GM18861 (cell line): ENCODE measurements at regions not wholly inside any gene's neighbourhood (a gene's known extent, or its start where the extent isn't known, plus 50 kb on each side); places are given as distances from the start of the nearest gene placed in this dataset.

Experiments
- ATAC-seq: cut with Tn5 transposase; IDR thresholded peaks from one replicate; pipeline ENCODE4 v1.9.1; 2021; ENCODE audit not compliant: unreplicated experiment

GRCh38 chr12:107539196-107539939, 146.2 kb upstream of the PWP1 start:
- no peak for ATAC-seq

DNA sequence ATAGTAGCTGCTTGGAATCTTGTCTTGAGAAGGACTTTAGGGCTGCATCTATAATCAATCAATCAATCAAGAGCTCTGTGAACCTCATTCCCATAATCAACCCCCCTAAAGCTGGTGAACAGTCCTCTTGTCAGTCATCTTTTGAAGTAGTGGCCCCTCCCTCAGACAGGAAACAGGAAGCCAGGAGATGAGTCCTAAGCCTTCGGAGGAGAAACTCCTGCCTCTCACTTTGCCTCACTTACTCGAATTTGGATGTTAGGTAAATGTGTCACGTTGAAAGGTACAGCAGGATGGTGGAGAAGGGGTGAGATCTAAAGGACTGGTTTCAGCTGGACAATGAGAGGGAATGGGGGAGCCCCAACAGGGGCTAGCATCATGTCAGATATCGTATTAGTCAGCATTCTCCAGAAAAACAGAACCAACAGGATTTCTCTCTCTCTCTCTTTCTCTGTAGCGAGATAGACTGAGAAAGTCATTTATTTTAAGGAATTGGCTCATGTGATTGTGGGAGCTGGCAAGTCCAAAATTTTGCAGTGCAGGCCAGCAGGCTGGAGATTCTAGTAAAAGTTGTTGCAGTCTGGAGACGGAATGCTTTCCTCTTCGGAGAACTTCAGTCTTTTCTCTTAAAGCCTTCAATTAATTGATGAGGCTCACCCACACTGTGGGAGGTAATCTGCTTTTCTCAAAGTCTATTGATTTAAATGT, 144.4 kb upstream of the PWP1 start:
- no peak for ATAC-seq

DNA sequence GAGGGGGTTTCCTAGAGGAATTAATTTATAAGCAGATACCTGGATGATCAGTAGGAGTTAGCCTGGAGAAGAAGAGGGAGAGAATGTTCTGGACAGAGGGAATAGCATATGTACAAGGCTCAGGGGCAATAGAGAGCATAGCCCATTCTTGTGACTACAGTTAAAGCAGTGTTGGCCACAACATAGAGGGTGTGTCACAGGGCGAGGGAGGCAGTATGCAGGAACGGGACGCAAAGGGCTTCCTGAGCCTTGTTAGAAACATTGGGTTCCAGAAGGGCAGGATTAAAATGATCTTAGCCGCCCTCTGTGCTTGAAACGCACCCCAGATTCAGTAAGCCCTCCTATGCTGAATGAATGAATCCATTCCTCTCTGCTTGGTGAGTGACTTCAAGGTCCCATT, 142.2 kb upstream of the PWP1 start:
- no peak for ATAC-seq

DNA sequence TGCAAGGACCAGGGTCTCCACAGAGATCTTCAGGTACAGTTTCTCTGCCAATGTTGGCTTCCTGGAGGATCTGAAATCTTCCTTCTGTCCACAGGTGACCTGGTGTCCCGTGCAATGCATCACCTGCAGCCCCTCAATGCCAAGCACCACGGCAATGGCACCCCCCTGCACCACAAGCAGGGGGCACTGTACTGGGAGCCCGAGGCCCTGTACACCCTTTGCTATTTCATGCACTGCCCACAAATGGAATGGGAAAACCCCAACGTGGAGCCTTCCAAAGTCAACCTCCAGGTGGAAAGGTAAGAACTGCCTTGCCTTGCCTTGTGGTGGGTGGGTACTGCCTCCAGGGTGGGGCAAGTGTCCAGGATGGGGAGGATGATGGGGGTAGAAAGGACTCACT, 141.8 kb upstream of the PWP1 start:
- no peak for ATAC-seq

DNA sequence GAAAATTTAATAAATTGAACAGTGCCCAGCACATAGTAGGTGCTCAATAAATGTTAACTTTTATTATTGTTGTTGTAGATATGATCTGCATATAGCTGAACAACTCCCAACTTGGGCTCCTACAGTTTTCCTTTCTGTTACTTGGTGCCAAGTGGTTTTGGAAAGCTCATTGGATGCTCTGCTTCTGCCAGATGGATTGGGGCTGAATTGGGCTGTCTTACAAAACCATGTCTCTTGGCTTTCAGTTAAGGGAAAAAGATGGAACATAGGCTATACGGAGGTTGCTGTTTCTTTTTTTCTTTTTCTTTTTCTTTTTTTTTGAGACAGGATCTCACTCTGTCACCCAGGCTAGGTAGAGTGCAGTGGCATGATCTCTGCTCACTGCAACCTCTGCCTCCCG, 140.7 kb upstream of the PWP1 start:
- ATAC-seq = no peak

DNA sequence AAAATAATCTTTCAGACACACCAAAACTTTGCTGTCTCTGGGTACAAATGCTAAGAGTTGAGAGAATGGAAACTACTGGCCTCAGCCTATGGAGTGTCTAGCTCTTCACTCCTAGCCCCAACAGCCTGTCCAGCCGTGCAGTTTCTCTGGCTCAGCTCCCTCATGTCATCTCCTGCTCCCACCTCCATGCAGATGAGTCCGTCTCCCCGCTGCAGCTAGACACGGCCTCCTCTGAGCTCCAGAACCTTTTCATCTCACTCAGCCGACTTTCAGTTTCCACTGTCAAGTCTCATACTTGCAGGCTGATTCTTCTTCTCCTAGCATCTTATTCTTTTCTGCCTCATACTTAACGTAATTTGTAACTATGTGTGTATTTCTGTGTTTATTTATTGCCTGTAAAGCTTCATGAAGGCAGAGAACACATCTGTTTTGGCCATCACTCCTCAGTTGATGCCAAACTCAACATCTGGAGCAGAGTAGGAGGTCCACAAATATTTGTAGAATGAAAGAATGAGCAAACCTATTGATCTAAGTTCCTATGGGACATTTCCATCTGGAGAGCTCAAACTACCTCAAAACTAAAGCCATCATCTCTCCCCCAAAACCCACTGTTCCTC, 139.8 kb upstream of the PWP1 start:
- ATAC-seq = no peak

- no peak for ATAC-seq
These were observed 138.2 kb upstream of the PWP1 start for GRCh38 chr12:107547389-107547788.

DNA sequence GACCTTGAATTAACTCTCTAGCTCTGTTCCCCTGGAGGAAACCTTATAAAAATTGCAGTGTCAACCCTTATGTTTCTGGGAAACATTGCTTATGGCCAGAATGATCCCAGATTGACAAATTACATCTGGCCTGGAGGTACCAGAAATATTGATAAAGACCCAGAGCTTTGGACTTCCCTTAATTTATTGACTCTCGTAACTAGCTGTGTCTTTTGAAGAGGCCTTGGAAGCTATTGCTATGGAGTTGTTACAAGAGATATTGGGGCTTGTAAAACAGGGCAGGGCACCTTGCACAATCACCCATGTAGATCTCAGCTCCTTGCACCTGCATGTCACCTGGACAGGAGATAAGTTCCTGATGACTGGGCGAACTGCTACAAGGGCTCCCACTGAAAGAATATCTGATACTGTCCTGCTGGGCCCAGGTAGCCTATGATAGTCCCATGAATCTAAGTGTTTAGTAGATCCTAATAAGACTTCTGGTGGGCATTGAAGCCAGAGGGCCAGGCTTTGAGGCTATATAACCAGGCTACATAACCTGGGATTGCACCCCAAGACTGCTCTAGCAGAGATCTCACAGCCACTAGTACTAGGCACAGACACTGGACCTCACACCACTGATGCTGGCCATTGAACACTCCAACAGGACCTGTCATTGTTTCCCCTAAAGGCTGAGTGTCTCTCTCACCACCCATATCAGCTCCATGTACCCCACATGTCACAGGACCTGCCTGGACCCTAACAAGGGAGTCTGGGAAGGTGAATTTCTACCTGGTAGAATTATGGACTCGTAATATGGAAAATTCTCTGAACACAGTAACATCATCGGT, 135.7 kb upstream of the PWP1 start:
- ATAC-seq = no peak

GRCh38 chr12:107551434-107551833, 134.2 kb upstream of the PWP1 start:
- no peak for ATAC-seq

DNA sequence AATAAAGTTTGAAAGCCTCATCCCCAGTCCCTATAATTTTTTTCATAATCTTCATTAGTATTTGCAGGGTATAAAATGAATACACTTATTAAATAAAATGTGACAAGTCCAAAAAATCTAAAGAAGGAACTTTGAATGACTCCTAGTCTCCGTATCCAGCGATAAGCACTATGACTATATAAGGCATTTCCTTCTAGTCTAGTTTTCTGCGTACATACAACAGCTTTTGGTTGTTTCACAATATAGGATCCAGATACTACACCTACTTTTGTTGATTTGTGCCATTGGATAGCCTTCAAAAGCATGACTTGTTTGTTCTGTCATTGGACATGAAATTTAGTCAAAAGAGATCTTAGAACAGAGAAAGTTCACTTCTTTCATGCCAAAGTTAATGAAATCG, 133.3 kb upstream of the PWP1 start:
- ATAC-seq = no peak

DNA sequence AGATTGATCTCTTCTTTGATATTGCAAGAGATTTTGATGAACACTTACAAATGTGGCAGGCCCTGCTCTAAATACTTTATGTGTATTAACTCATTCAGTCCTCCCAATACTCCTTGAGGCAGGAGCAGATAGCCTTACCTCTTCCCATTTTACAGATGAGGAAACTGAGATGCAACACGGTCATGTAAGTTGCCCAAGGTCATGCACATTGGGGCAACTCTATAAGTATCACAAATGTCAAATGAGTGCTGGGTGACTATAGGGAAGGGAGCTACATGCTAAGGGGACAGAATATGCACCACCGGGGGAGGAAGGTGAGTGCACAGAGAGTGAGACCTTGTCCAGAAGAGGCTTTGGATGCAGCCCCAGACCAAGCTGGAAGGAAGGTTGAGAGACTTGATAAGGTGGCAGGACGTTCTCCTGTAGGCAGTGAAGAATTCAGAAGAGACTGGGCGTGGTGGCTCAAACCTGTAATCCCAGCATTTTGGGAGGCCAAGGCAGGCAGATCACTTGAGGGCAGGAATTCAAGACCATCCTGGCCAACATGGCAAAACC, 132.3 kb upstream of the PWP1 start:
- ATAC-seq = no peak

GRCh38 chr12:107554941-107555340, 130.7 kb upstream of the PWP1 start:
- no peak for ATAC-seq

DNA sequence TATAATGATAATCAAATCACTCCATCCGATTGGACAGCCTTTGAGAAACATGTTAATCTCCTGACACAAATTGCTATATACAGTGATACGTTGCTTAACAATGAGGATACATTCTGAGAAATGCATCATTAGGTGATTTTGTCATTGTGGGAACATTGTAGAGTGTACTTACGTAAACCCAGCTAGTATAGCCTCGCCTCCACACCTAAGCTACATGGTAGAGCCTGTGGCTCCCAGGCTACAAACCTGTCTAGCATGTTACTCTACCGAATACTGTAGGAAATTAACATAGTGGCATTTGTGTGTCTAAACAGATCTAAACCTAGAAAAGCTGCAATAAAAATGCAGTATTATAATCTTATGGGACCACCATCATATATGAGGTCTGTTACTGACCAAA, 128.6 kb upstream of the PWP1 start:
- ATAC-seq = no peak

DNA sequence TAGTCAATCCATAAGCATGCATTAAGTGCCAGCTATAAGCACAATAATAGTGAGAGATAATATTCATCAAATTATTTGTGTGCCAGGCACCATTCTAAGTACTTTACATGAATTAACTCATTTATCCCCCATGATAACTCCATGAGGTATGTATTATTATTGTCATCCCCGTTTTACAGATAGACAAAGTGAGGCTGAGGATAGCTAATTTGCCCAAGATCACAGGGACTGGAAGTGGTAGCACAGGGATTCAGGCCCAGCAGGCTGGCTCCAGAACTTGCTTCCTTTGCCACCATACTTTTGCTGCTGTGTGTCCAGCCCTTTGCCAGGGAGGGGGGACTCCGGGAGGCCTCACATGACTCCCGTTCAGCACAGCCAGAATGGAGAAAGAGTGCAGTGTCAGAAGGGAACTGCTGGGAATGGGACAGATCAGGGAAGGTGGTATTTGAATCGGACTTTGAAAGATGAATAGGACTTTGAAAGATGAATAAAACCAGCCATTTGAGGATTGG, 128.0 kb upstream of the PWP1 start:
- ATAC-seq = no peak

DNA sequence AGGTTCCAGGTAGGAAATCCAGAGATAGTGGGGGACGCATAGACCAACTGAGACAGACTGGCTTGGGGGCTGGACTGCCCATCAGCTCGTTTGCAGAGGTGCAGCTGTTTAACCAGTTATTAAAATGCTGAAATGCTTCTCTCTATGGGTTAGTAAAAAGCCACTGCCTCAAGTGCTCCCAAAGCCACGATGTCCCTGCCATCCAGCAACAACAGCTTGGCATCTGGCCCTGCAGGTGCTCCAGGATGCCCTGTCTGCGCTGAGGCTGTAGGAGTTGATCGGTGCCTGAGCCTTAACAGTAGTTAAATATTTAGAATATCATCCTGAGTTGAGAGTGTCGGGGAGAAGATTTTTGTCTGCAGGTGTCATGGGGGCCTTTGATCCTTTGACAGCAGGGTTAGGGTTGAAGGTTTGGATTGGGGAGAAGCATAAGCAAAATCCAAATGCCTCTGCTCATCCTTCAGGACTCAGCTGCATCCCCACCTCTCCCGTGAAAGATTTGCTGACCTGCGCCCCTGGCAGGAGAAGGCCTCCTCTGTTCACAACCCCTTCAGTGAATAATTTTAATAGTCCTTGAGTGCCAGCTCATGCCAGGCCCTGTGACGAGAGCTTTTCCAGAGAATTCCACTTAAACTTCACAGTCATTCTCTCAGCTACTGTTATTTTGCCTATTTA, 127.3 kb upstream of the PWP1 start:
- no peak for ATAC-seq

GRCh38 chr12:107558816-107559382, 126.7 kb upstream of the PWP1 start:
- ATAC-seq = no peak

DNA sequence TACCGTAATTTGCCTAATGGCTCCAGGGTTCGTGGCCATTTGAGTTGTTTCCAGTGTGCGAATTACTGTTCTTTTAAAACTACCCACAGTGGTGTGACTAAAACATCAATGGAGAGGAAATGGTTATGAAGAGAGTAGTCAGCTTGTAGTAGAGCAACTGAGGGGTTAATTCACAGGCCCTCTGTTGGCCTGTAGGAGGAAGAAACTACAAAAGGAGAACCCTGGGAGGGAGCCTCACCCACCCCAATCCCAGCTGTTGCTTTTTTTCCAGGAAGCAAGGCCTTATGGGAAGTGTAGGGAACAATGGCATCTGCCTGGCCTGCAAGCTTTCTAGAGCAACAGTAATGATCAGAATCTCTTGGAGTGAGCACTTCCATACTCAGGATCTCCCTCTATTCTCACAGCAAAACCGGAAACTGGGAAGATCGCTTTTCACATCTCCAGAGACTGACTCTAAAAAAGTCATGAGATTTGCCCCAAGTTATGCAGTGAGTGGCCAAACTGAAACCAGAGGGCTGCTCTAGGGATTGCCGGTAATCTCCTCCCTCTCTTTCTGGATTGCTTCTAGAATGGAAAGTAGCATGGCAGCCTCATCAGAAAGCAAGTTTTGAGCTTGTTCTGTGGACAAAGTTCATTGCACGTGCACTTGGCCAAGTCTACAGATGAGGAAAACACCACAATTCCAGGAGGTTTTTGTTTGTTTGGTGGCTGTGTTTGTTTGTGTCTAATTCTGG, 125.3 kb upstream of the PWP1 start:
- no peak for ATAC-seq

- ATAC-seq = no peak
These were observed 124.7 kb upstream of the PWP1 start for GRCh38 chr12:107560899-107561285.

- ATAC-seq = no peak
These were observed 120.7 kb upstream of the PWP1 start for GRCh38 chr12:107564946-107565345.
